ENCODE measurements at regions not wholly inside any gene's neighbourhood (a gene's known extent, or its start where the extent isn't known, plus 50 kb on each side); places are given as distances from the start of the nearest gene placed in this dataset.
A peak's percentile ranks its signal among the peaks of the same experiment; 100 is the strongest.

- no peaks in the 10 kb centered on the region for H3K36me3 ChIP-seq
- no peak for ATAC-seq
- no peaks in the 10 kb centered on the region for H3K27me3 ChIP-seq
- H3K4me3 ChIP-seq: no peak overlapping the region
- no peaks in the 10 kb centered on the region for H3K9me3 ChIP-seq
- TF ChIP-seq, protein P1, sequence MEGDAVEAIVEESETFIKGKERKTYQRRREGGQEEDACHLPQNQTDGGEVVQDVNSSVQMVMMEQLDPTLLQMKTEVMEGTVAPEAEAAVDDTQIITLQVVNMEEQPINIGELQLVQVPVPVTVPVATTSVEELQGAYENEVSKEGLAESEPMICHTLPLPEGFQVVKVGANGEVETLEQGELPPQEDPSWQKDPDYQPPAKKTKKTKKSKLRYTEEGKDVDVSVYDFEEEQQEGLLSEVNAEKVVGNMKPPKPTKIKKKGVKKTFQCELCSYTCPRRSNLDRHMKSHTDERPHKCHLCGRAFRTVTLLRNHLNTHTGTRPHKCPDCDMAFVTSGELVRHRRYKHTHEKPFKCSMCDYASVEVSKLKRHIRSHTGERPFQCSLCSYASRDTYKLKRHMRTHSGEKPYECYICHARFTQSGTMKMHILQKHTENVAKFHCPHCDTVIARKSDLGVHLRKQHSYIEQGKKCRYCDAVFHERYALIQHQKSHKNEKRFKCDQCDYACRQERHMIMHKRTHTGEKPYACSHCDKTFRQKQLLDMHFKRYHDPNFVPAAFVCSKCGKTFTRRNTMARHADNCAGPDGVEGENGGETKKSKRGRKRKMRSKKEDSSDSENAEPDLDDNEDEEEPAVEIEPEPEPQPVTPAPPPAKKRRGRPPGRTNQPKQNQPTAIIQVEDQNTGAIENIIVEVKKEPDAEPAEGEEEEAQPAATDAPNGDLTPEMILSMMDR (IDR thresholded peaks at IDR 0.05): no peak
- TF ChIP-seq EP300 (IDR thresholded peaks at IDR 0.05): no peak
- no peak for TF ChIP-seq POLR2AphosphoS5 (IDR thresholded peaks at IDR 0.05)
- no peak for TF ChIP-seq POLR2A (IDR thresholded peaks at IDR 0.05)
- H3K27ac ChIP-seq: no peak overlapping the region
- no peaks in the 10 kb centered on the region for H3K4me1 ChIP-seq
- 49 to 54% methylated on average over 2 of the region's 2 CpGs for WGBS, 2 donors (ENCODE audit: low coverage in 1 of 2)
Observed at GRCh38 chrX:45842207-45842925, 641.7 kb upstream of the DIPK2B start.

DNA sequence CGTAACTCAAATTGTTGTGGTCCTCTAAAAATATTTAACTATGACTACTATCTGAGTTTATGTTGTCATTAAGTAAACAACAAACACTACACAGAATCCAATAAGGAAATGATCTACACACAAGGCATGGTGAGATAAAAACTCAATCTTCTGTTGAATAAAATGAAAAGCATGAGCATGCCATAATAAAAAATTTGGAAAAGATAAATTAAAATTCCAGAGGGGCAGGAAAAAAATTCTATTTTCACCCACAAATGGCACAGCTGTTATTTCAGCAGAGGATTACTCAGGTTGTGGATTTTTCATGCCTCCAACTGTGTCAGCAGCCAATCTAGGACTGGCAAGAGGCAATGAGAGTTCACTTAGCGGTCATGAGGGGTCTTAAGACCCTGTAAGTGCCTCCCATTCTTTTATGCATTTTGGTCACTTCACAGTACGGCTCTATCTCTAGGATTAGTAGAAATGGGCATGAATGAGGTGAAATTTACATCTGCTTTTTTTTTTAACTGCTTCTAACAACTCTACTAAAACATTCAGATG lies 639.8 kb upstream of the DIPK2B start:
- TF ChIP-seq POLR2A (IDR thresholded peaks at IDR 0.05) (no peak), EP300 (IDR thresholded peaks at IDR 0.05) (no peak), POLR2AphosphoS5 (IDR thresholded peaks at IDR 0.05) (no peak)
- TF ChIP-seq, protein P1 (IDR thresholded peaks at IDR 0.05): no peak
- no peaks in the 10 kb centered on the region for H3K27me3 ChIP-seq
- no peaks in the 10 kb centered on the region for H3K9me3 ChIP-seq
- H3K36me3 ChIP-seq: no peaks in the 10 kb centered on the region
- no peak overlapping the region for H3K4me3 ChIP-seq
- H3K4me1 ChIP-seq: no peaks in the 10 kb centered on the region
- no peak for ATAC-seq
- no peak overlapping the region for H3K27ac ChIP-seq
- WGBS, 2 donors (ENCODE audit: low coverage in 1 of 2): 60 to 92% methylated on average over 3 of the region's 3 CpGs

DNA sequence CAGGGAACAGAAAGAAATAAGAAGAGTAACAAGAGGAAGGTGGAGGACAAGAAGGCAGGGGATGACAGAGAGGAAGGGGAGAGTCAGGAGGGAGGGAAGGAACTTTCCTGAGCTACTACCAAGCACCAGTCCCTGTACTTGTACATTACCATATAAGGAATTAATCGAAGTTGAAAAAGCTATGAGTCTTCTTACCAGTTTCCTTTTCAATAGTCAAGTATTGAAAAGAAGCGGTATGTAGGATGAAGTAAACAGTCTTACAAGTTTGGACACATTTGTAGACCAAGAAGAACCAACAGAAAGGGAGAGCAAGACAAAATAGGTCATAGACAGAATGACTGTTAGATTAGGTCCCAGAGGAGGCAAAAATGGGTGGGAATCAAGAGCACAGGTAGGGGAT lies 629.7 kb upstream of the DIPK2B start:
- H3K4me3 ChIP-seq: no peak overlapping the region
- H3K36me3 ChIP-seq: no peaks in the 10 kb centered on the region
- no peaks in the 10 kb centered on the region for H3K4me1 ChIP-seq
- no peaks in the 10 kb centered on the region for H3K9me3 ChIP-seq
- WGBS, 2 donors (ENCODE audit: low coverage in 1 of 2): 55 to 92% methylated on average over 2 of the region's 2 CpGs
- TF ChIP-seq, protein P1 (IDR thresholded peaks at IDR 0.05): no peak
- TF ChIP-seq POLR2AphosphoS5 (IDR thresholded peaks at IDR 0.05) (no peak), POLR2A (IDR thresholded peaks at IDR 0.05) (no peak), EP300 (IDR thresholded peaks at IDR 0.05) (no peak)
- no peaks in the 10 kb centered on the region for H3K27me3 ChIP-seq
- H3K27ac ChIP-seq: no peak overlapping the region
- ATAC-seq: no peak

DNA sequence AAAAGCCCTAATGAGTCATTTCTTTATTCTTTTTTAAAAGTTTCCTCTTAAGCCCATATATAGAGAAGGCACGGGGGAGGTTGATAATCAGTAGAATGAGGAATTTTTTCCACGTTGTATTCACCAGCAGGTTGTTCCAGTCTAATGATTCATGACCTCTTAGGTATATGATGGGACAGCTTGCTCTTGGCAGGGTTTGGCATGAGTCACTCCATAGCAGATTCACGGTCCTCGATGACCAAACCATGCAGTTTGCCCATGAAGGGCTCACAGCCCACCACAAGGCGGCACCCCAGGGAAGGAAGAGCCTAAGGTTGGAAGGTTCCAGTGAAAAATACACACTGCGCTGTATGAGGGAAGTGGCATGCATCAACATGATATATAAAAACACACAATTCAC lies 623.8 kb upstream of the DIPK2B start:
- no peaks in the 10 kb centered on the region for H3K9me3 ChIP-seq
- no peaks in the 10 kb centered on the region for H3K27me3 ChIP-seq
- no peak for TF ChIP-seq EP300 (IDR thresholded peaks at IDR 0.05)
- TF ChIP-seq, protein P1 (IDR thresholded peaks at IDR 0.05): peak in 2 of 4 experiments; percentile 15 to 33
- H3K4me1 ChIP-seq: no peaks in the 10 kb centered on the region
- H3K4me3 ChIP-seq: no peak overlapping the region
- WGBS, 2 donors (ENCODE audit: low coverage in 1 of 2): 29 to 63% methylated on average over 3 to 6 of the region's 6 CpGs
- no peak overlapping the region for H3K27ac ChIP-seq
- H3K36me3 ChIP-seq: no peaks in the 10 kb centered on the region
- peak; percentile 36 for ATAC-seq

DNA sequence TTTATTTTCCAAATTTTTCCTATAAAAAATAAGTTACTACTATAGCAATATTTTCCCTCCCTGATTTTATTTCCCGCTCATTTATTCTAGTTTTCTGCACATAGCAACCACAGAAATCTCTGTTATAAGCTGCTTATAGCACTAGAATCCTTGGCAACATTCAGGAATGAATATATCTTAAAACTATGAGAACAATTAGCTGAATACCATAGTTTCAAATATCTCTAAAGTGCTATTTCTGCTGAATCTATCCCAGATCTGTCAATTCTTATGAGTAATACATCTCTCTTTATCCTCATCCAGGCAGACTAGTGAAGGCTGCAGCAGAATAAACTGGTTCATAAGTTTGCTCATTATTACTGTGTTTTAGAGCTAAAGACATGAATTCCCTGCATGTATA lies 622.9 kb upstream of the DIPK2B start:
- H3K27me3 ChIP-seq: no peaks in the 10 kb centered on the region
- no peak overlapping the region for H3K4me3 ChIP-seq
- no peak overlapping the region for H3K27ac ChIP-seq
- WGBS, 2 donors (ENCODE audit: low coverage in 1 of 2): 57 to 90% methylated on average over 1 of the region's 1 CpG
- ATAC-seq: no peak
- H3K4me1 ChIP-seq: no peaks in the 10 kb centered on the region
- TF ChIP-seq EP300 (IDR thresholded peaks at IDR 0.05): no peak
- TF ChIP-seq POLR2A (IDR thresholded peaks at IDR 0.05): no peak
- TF ChIP-seq, protein P1 (IDR thresholded peaks at IDR 0.05): no peak
- no peak for TF ChIP-seq POLR2AphosphoS5 (IDR thresholded peaks at IDR 0.05)
- H3K36me3 ChIP-seq: no peaks in the 10 kb centered on the region
- no peaks in the 10 kb centered on the region for H3K9me3 ChIP-seq
